Cerebellar cortex (tissue), 1 donor: ENCODE measurements at regions not wholly inside any gene's neighbourhood (a gene's known extent, or its start where the extent isn't known, plus 50 kb on each side); places are given as distances from the start of the nearest gene placed in this dataset.
"Not testable (repeated sequence)": the region's sequence is repeated elsewhere in the genome, so short reads cannot be mapped to it uniquely, and the experiment has no call there.

Source experiments
- DNase-seq: peaks from one replicate; pipeline ENCODE4 v3.0.0-alpha.2; 2015; ENCODE audit warnings: low spot score

GRCh38 chr4:187065806-187066205 lies 342.1 kb upstream of the FAT1 start:
- DNase-seq = no peak

- DNase-seq = no peak
These were observed 345.7 kb upstream of the FAT1 start for GRCh38 chr4:187069398-187069797.

- no peak for DNase-seq
These were observed 346.5 kb upstream of the FAT1 start for GRCh38 chr4:187070158-187070557.

GRCh38 chr4:187070740-187071139 lies 347.1 kb upstream of the FAT1 start:
- no peak for DNase-seq

- DNase-seq = peak; percentile 8
These were observed 348.4 kb upstream of the FAT1 start for GRCh38 chr4:187071946-187072600.

- DNase-seq = no peak
These were observed 350.2 kb upstream of the FAT1 start for GRCh38 chr4:187073820-187074219.

- DNase-seq = no peak
These were observed 351.9 kb upstream of the FAT1 start for GRCh38 chr4:187075514-187075913.

- DNase-seq = no peak
These were observed 354.2 kb upstream of the FAT1 start for GRCh38 chr4:187077744-187078401.

- DNase-seq = no peak
These were observed 361.0 kb upstream of the FAT1 start for GRCh38 chr4:187084701-187085100.

- no peak for DNase-seq
These were observed 361.7 kb upstream of the FAT1 start for GRCh38 chr4:187085339-187085738.

GRCh38 chr4:187086151-187086550 lies 362.5 kb upstream of the FAT1 start:
- no peak for DNase-seq

GRCh38 chr4:187088070-187088799 lies 364.6 kb upstream of the FAT1 start:
- DNase-seq = no peak

GRCh38 chr4:187090401-187090800 lies 366.7 kb upstream of the FAT1 start:
- DNase-seq = no peak

GRCh38 chr4:187090832-187091231 lies 367.2 kb upstream of the FAT1 start:
- DNase-seq = not testable (repeated sequence)

- DNase-seq = no peak
These were observed 370.5 kb upstream of the FAT1 start for GRCh38 chr4:187094144-187094543.

GRCh38 chr4:187098429-187098828 lies 374.8 kb upstream of the FAT1 start:
- no peak for DNase-seq

GRCh38 chr4:187103351-187103750 lies 379.7 kb upstream of the FAT1 start:
- DNase-seq = no peak

GRCh38 chr4:187108845-187109244 lies 385.2 kb upstream of the FAT1 start:
- DNase-seq = no peak

GRCh38 chr4:187109636-187110035 lies 386.0 kb upstream of the FAT1 start:
- DNase-seq = no peak

- DNase-seq = no peak
These were observed 394.5 kb upstream of the FAT1 start for GRCh38 chr4:187118166-187118565.

- no peak for DNase-seq
These were observed 395.0 kb upstream of the FAT1 start for GRCh38 chr4:187118602-187119120.

GRCh38 chr4:187124331-187124730 lies 400.7 kb upstream of the FAT1 start:
- no peak for DNase-seq

GRCh38 chr4:187125062-187125461 lies 401.4 kb upstream of the FAT1 start:
- no peak for DNase-seq
